HG02840 (cell line): ENCODE measurements at regions not wholly inside any gene's neighbourhood (a gene's known extent, or its start where the extent isn't known, plus 50 kb on each side); places are given as distances from the start of the nearest gene placed in this dataset.

Source experiments
- ATAC-seq: cut with Tn5 transposase; IDR thresholded peaks from one replicate; pipeline ENCODE4 v1.9.1; 2021; ENCODE audit warnings: mild to moderate bottlenecking, moderate library complexity, moderate number of reproducible peaks; ENCODE audit not compliant: unreplicated experiment, low FRiP score

DNA sequence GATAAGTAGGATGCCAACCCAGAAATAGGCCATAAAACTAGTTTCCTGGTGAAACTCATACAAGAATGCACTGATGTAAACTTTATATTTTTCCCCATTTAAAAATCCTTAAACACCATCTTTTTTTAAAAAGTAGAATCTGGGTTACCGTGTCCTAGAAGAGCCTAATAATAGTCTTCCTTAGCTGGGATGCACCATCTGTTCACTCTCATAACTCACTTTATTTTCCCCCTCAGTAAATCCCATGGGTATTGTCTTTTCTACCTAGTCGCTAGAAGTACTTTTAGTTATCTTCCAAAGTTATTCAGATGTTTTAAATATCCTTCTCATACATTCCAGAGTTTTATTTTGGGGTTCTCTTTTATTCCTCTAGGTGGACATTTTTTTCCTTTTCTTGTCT is 250.2 kb downstream of the PLA2G4A start:
- ATAC-seq, result no peak

DNA sequence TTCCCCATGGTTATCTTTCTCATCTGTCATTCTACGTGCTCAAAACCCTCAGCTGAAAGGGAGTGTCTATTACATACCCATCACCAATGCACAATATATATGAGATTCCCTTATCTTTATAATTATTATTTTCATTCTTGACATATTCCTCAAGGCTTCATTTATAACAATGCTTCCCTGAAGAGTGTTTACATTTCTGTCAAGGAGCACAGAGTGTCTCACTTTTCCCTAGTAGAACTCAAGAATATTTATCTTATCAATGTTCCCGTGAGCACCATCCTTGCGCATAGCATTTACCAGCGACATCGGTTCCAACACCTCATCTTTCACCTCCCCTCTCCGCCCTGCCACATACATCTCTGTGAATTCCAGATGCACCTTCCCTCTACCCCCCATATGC is 250.6 kb downstream of the PLA2G4A start:
- ATAC-seq, result no peak

DNA sequence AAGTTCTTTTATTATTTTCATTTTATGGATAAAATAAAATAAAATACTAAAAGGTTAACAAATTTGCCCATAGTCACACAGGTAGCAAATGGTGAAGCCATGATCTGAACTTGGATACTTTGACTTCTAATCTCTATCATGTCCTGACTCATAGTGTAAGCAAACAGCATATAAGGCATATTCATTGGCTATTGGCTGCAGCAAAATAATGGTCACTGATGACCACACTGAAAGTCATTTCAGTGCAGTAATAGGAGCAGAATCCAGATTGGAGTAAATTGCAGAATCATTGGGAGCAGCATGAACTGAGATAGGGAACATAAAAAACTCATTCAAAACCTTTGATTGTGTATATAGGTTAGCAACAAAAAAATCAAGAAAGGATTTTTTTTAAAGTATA is 262.9 kb downstream of the PLA2G4A start:
- ATAC-seq, result no peak

DNA sequence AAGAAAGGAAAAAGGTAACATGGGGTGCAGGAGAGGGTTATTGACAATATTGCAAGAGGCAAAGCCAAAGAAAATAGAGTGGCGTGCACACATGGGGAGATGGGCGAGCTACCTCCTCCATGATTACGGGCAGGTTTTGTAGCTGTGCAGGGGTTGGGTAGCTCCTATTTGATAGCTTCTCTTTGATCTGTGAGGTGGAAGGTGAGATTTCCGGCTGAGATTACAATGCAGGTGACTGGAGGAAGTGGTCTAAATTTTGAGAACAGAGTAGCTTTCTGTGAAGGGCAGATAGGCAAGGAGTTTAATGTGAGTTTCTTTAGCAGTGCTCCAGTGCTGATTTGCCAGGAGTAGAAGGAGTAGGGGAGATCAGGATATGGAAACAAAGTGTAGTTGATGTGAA is 263.4 kb downstream of the PLA2G4A start:
- no peak for ATAC-seq

DNA sequence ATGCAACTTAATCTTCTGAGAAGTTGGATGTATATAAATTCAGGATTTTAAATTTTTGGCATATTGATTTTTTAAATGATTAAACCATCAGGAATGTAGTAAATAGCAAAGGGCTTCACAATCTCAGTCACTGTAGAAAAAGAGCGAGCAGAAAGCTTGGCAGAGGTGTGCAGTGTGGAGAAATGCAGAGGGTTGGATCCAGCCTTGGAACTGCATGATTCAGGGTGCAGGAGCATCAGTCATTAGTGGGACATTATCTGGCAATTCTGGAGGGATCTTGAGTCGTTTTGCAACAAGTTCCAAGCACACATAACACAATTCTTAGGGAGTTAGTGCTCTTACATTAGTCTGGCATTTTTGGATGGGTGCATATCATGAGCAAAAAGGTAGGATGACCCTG is 267.9 kb downstream of the PLA2G4A start:
- ATAC-seq, result no peak

DNA sequence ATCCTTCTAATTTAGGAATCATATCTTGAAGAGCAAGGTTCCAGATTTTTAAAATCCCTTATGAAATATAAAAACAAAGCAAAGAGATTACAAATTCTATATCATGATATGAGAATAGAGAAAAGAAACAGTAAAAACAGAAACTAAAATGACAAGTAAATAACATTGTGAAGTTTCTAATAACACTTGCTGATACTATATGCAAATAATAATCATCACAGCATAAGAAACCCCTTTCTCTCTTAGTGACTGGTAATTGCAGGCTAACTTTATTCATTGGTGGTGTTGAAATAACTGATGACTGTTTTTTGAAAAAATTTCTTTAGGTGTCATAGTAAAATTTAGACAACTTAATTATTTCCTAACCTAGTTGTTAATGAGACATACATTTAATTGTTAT is 281.6 kb downstream of the PLA2G4A start:
- ATAC-seq, result no peak

DNA sequence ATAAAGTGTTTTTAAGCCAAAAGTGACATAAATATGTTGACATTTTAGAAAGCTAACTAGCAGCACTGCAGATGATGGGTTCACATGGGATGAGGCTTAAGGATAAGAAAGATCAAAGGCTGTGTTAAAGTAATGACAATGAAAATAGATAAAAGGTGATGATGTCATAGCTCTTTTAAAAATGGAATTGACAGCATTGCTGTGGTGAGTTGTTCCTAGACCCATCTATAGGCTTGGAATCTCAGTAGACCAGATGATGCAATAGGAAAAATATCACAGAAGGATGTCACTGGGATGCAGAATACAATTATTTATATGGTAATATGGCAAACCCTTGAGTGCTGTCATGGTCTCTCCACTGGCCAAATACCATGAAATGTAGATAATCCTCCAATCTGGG is 286.0 kb downstream of the PLA2G4A start:
- ATAC-seq, result no peak

DNA sequence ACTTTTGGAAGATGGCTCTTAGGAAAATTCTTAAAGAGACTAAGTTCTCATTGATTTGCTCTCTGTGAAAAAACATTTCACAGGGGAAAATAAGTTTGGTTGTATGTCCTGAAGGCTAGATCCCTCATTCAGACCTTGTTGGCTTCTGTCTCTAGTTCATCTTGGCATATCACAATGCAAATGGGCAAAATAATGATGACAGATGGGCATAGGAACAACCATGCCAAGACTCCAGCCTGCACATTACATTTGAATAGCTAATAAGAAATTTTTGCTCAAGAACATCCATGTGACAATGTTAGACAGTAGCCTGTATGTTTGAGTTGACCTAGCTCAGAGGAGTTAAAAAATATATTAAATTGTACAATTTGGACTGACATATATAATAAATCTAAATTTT is 292.9 kb downstream of the PLA2G4A start:
- no peak for ATAC-seq

DNA sequence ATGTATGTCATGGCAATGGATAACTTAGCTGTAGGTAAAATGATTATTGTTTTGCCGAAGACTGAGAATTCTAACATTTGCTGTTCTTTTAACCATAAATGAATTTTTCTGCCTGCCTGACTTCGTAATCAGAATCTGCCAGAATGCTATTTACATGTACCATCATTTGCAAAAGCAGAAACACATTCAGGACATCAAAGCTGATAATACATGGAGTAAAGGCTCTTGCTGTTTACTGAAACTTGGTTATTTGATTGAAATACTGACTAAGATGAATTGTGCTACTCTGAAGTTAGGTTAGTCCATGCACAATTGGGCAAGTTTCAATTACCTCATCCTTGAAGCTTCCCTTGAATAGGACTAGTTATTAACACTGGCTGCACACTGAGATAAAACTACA is 293.8 kb downstream of the PLA2G4A start:
- no peak for ATAC-seq

DNA sequence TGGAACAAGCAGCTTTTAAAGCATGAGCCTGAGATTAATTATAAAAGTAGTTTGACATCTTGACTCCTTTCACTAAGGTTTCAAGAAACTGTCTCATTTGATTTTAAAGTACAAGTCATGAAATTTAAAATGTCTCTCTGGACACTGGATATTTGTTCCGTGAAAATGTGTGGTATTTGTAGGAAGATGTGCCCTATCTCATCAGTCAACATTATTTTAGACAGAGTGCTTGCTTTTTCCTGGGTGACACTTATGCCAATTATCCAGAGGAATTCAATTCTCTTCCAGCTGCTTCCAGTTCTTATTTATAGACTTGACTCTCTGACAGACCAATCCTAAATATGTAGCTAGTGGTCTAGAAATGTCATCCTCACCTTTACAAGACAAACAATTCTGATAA is 300.4 kb downstream of the PLA2G4A start:
- ATAC-seq, result no peak

DNA sequence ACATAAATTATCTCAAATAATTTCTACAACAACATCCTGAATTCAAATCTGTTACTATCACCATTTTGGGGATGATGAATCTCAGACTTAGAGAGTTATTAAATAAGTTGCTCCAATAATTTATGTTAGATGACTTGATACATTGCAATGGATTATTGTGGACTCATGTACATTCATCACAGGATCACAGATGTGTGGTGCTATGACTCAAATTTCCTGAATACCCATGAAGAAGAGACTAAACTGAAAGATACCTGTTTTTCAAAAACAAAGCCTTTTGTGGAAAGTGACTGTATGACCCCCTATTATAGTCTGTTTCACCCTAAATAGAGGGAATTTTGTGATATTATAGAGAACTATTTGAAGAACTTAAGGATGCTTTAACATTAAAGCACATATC is 315.0 kb downstream of the PLA2G4A start:
- ATAC-seq, result no peak

DNA sequence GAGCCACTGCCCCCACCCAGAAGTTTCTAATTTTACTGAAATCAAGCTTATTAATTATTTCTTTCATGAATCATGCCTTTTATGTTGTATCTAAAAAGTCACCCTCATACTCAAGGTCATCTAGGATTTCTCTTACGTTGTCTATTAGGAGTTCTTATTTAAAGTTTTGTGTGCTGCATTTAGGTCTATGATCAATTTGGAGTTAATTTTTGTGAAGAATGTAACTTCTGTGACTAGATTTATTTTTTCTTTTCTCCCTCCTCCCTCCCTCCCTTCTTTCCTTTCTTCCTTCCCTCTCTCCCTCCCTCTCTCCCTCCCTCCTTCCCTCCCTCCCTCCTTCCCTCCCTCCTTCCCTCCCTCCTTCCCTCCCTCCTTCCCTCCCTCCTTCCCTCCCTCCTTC is 317.6 kb downstream of the PLA2G4A start:
- no peak for ATAC-seq

DNA sequence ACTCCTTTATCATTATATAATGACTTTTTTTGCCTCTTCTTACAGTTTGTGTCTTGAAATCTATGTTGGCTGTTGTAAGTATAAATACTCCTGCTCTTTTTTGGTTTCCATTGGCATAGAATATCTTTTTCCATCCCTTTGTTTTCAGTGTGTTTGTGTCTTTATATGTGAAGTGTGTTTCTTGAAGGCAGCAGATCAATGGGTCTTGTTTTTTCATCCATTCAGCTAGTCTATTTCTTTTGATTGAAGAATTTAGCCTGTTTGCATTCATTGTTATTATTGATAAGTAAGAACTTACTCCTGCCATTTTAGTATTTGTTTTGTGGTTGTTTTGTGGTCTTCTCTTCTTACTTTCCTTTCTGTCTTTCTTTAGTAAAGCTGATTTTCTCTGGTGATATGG is 322.8 kb downstream of the PLA2G4A start:
- no peak for ATAC-seq

DNA sequence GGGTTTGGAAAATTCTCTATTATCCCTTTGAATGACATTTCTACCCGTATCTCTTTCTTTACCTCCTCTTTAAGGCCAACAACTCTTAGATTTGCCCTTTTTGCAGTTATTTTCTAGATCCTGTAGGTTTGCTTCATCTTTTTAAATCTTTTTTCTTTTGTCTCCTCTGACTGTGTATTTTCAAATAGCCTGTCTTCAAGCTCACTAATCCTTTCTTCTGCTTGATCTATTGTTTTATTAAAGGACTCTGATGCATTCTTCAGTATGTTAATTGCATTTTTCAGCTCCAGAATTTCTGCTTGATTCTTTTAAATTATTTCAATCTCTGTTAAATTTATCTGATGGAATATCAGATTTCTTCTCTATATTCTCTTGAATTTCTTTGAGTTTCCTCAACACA is 324.3 kb downstream of the PLA2G4A start:
- no peak for ATAC-seq

DNA sequence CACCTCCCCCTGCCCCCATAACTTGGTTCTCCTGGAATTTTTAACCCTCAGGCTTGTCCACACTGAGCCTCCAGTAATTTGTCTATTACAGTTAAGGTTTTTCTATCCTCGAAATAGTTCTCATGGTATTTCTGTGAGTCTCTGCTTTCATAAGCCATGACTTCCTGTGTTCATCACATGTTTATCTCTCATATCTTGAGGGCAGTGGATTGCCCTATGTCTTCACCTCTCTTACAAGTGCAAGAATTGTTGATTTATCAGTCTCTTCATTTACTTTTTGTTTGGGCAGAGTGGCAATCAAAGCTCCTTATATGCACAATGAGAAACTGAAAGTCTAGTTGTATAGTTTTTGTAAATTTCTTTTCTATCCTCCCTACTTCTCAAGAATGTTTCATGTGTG is 328.4 kb downstream of the PLA2G4A start:
- ATAC-seq, result no peak

DNA sequence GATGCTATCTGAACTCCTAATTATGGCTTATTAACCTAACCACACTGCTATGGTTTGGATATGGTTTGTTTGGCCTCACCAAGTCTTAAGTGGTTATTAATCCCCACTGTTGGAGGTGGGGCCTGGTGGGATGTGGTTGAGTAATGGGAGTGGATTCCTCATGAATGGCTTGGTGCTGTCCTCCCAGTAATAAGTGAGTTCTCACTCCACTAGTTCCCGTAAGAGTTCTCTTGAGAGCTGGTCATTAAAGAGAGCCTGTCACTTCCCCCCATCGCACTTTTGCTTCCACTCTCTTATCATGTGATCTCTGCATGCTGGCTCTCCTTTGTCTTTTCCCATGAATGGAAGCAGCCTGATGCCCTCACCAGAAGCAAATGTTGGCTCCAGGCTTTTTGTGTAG is 328.8 kb downstream of the PLA2G4A start:
- ATAC-seq, result no peak

DNA sequence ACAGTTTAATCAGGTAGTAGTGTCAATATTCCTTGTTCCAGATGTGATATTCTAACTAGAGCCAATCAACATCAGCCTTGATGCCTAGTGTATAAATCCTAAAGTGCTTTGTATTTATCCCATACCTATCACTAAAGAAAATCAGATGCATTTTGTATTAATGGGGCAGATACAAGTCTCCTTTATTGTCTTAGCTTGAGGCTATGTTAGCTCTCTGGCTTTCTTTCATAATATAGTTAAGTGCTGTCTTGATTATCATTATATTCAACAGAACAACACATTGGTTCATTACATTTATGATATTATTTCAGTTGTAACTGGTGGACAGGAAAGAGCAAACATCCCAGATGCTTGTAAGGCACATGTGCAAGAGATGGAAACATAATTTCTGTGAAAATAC is 338.8 kb downstream of the PLA2G4A start:
- ATAC-seq, result no peak

DNA sequence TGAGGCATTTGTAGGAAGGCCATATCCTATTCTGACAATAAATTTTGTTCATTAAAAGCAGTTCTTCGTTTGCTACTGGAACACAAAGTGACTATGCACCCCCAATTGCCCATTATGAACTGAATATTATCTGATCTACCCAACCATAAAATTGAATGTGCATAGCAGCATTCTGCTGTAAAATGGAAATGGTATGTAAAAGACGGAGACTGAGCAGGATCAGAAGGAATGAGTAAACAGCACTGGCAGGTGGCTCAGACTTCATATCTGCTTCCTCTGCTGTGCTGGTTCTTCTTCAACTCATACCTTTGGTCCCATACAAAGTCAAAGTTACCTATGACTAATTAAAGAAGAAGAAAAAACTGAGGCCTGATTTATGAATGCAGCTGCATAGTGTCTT is 339.5 kb downstream of the PLA2G4A start:
- ATAC-seq, result no peak

DNA sequence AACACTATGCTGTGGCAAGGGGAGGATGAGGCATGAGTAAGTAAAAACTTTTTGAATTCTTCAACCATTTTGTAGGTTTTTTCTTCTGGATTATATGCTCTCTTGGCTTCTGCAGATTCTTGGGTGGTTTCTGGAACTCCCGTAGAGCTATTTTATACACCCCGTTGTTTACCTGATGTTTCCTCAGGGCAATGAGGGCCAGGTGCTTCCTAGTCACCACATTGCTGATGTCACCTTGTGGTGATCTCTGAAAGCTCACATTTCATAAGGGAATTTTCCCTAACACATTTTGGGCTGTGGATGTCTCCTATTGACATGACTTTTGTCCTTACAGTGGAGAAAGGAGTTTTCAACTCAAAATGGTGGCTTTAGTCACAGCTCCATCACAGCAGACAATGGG is 356.6 kb downstream of the PLA2G4A start:
- ATAC-seq, result no peak

DNA sequence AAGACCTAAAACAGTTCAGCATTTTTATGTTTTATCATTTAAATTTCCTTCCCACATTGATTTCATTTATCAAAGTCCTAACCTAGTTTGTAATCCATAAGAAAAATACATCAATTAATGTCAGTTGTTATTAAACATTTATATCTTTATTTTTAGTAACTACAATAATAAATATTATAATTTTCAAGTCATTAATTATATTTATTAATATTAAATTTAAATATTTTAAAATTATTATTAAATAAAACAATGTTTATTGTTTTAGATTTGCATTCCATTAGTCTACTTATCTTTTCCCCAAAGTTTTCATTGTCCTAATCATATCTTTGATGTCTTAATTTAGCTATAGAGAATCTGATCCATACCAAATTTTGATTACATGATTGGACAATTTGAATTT is 368.9 kb downstream of the PLA2G4A start:
- ATAC-seq, result no peak

DNA sequence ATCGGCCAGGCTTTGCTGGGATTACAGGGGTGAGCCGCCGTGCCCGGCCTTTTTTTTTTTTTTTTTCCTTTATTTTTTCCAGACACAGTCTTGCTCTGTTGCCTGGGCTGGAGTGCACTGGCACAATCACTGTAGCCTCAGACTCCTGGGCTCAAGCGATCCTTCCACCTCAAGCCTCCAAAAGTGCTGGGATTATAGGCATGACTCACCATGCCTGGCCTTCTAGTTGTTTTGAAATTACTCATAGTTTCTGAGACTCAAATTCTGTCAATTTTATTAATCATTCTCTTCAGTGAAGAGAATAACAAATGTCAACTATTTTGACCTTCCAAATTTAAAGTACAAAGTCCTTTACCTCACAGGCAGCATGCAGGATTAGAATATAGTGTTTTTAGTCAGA is 374.5 kb downstream of the PLA2G4A start:
- ATAC-seq, result no peak

DNA sequence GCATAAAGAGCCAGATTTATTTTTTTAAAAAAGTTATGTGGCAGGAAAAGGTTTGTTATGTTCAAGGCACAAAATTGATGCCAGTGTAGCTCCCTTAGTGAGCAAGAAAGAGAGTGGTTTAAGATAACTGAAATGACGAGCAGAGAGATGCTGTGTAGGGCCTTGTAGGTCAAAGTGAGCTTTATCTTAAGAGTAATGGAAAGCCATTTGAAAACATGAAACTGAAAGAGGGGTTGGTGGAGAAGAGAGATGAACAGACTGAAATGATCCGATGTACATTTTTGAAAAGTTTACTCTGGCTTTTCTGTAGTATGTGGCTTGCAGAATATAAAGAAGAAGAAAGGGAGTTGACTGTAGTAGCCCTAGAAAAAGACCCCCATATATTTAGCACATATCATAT is 383.6 kb downstream of the PLA2G4A start:
- ATAC-seq, result no peak

DNA sequence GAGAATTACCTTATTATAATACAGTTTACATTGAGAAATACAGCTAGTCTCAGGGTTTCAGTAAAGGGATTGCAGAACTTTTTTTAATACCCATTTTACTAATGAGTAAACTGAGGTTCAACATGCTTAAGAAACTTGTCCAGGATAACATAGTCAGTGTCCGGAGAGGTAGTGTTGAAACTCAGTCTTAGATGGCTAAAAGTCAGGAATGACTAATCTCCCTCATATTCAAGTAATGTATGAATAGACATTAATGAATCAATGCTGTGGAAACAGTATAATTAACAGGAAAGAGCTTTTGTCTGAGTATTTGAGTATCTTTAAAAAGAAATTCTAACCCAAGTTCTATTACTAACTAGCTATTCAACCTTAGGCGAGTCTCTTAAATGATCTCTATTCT is 397.6 kb downstream of the PLA2G4A start:
- ATAC-seq, result no peak

DNA sequence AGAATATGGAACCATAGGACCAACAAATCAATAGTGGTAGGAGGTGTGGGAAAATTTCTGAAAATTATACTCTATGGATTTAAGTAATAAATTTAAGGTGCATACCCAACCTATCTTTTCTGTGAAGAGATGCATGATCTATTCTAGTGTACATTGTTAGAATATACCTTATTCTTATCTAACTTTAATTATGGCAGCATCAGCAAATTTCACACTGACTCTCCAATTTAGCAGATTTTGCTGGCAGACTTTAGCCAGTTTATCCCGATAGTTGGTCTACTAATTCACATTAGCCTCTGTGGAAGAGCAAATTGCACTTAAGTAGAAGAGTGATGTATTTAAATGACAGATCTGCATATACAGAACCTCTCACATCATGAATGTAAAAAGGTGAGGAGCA is 400.0 kb downstream of the PLA2G4A start:
- ATAC-seq, result no peak
